ENCODE measurements at regions not wholly inside any gene's neighbourhood (a gene's known extent, or its start where the extent isn't known, plus 50 kb on each side); places are given as distances from the start of the nearest gene placed in this dataset.

DNA sequence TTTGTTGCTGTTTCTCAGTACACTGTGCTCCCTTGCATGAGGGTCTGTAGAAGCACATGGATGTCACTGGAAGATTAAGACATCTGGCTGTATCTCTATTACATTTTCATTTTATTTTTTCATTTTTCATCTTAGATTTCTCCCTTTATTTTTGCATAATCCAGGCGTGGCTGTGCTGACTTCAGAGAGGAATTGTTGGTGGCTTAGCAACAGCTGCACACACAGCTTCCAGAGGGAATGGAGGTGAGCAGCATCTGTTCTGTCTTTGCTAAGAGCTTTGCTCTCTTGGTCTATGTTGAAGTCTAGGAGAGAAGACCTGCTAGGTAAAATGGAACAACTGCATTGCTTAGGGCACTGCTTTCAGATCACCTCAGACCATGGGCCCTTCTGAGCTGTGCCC lies 254.4 kb upstream of the SP4 start:
- H3K36me3 ChIP-seq = no peaks in the 10 kb centered on the region
- DNase-seq = no peak
- no peak overlapping the region for H3K4me3 ChIP-seq (ENCODE audit: low read depth, low read length)
- no peak overlapping the region for H3K27ac ChIP-seq
- no peaks in the 10 kb centered on the region for H3K9me3 ChIP-seq (ENCODE audit: severe bottlenecking)
- TF ChIP-seq, protein P1, sequence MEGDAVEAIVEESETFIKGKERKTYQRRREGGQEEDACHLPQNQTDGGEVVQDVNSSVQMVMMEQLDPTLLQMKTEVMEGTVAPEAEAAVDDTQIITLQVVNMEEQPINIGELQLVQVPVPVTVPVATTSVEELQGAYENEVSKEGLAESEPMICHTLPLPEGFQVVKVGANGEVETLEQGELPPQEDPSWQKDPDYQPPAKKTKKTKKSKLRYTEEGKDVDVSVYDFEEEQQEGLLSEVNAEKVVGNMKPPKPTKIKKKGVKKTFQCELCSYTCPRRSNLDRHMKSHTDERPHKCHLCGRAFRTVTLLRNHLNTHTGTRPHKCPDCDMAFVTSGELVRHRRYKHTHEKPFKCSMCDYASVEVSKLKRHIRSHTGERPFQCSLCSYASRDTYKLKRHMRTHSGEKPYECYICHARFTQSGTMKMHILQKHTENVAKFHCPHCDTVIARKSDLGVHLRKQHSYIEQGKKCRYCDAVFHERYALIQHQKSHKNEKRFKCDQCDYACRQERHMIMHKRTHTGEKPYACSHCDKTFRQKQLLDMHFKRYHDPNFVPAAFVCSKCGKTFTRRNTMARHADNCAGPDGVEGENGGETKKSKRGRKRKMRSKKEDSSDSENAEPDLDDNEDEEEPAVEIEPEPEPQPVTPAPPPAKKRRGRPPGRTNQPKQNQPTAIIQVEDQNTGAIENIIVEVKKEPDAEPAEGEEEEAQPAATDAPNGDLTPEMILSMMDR (IDR thresholded peaks at IDR 0.05; ENCODE audit: low read depth, low read length) = no peak
- peaks cover 13% of the 10 kb centered on the region for H3K27me3 ChIP-seq (ENCODE audit: insufficient read depth, low read depth, severe bottlenecking)

GRCh38 chr7:21175714-21176113 lies 252.2 kb upstream of the SP4 start:
- Histone ChIP-seq H3K27ac (no peak overlapping the region), H3K27me3 (ENCODE audit: insufficient read depth, low read depth, severe bottlenecking) (peaks cover 12% of the 10 kb centered on the region), H3K36me3 (no peaks in the 10 kb centered on the region), H3K9me3 (ENCODE audit: severe bottlenecking) (no peaks in the 10 kb centered on the region), H3K4me3 (ENCODE audit: low read depth, low read length) (no peak overlapping the region)
- TF ChIP-seq, protein P1 (IDR thresholded peaks at IDR 0.05; ENCODE audit: low read depth, low read length) = no peak
- DNase-seq = no peak

DNA sequence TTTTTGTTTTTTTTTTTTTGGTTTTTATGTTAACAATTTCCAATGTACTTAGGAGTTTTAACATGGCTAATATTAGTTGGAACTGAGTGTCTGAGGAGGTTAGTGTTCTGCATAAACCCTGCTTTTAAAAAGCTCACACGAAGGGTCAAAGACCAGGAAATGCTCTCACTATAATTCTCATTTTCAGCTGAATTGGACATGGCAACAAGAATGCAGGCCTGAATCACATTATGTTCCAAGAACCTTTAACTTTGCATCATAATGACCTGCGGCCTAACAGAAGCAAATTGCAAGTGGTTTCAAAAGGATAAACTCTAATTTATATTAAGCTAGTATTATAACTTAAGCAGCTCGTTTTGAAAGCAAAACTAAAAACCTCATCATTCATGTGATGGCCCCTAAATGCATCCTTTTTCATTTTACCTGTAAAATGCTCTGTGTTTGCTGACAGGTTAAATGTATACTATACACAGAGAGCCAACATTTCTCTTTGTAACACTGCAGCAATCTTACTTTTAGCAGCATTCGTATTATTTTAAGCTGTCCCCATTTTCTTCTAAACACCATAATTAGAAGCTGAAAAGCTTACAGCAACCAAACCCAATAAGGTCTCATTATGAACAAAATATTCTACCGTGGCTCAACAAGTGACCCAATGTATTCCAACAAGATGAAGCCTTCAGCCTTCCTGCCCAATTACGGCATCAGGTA lies 242.8 kb upstream of the SP4 start:
- Histone ChIP-seq H3K9me3 (ENCODE audit: severe bottlenecking) (no peaks in the 10 kb centered on the region), H3K27me3 (ENCODE audit: insufficient read depth, low read depth, severe bottlenecking) (peaks cover 23% of the 10 kb centered on the region), H3K36me3 (no peaks in the 10 kb centered on the region), H3K27ac (no peak overlapping the region), H3K4me3 (ENCODE audit: low read depth, low read length) (no peak overlapping the region)
- no peak for DNase-seq
- TF ChIP-seq, protein P1 (IDR thresholded peaks at IDR 0.05; ENCODE audit: low read depth, low read length) = no peak

GRCh38 chr7:21185653-21186265 lies 242.1 kb upstream of the SP4 start:
- TF ChIP-seq, protein P1 (IDR thresholded peaks at IDR 0.05; ENCODE audit: low read depth, low read length) = no peak
- no peaks in the 10 kb centered on the region for H3K9me3 ChIP-seq (ENCODE audit: severe bottlenecking)
- peaks cover 23% of the 10 kb centered on the region for H3K27me3 ChIP-seq (ENCODE audit: insufficient read depth, low read depth, severe bottlenecking)
- no peak for DNase-seq
- H3K27ac ChIP-seq = no peak overlapping the region
- H3K36me3 ChIP-seq = no peaks in the 10 kb centered on the region
- H3K4me3 ChIP-seq (ENCODE audit: low read depth, low read length) = no peak overlapping the region

DNA sequence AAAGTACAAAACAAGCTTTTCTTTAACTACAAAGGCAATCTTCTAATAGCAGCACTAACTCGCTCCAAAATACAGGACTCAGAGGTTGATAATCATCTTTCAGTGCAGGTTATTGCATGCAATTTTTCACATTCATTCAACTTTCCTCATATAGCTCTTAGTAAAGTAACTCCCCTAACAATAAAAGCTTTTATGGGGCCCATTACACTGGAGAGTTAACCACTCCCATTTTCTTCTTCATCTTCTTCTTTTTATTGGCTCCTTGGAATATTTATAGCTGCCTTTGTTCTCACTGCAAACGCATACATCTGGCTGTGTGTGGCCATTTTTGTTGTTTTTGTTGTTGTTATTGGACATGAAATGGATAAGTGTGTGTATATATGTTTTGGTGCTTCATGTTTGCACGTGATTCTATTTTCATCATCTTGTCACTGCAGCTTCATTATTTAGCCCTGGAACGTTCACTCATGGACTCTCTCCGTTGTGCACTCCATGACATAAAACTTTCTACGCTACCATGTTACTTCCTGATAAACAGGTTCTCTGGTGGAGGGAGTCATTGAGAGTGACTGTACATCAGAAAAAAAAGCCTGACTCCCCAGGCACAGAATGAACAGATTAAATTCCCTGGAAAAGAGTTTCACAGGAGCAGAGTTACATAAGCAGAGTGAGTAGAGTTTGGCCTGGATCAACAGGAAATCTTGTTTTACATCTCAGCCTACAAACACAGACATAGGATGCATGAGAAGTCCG lies 236.4 kb upstream of the SP4 start:
- TF ChIP-seq, protein P1 (IDR thresholded peaks at IDR 0.05; ENCODE audit: low read depth, low read length) = no peak
- no peak for DNase-seq
- Histone ChIP-seq H3K36me3 (no peaks in the 10 kb centered on the region), H3K27ac (no peak overlapping the region), H3K27me3 (ENCODE audit: insufficient read depth, low read depth, severe bottlenecking) (peaks cover 24% of the 10 kb centered on the region), H3K9me3 (ENCODE audit: severe bottlenecking) (no peaks in the 10 kb centered on the region), H3K4me3 (ENCODE audit: low read depth, low read length) (no peak overlapping the region)

Data from WERI-Rb-1 (cell line).